GM21390 (cell line): ENCODE measurements at regions not wholly inside any gene's neighbourhood (a gene's known extent, or its start where the extent isn't known, plus 50 kb on each side); places are given as distances from the start of the nearest gene placed in this dataset.
A peak's percentile ranks its signal among the peaks of the same experiment; 100 is the strongest.

Source experiments
- ATAC-seq: cut with Tn5 transposase; IDR thresholded peaks from one replicate; pipeline ENCODE4 v1.9.1; 2021; ENCODE audit not compliant: unreplicated experiment

DNA sequence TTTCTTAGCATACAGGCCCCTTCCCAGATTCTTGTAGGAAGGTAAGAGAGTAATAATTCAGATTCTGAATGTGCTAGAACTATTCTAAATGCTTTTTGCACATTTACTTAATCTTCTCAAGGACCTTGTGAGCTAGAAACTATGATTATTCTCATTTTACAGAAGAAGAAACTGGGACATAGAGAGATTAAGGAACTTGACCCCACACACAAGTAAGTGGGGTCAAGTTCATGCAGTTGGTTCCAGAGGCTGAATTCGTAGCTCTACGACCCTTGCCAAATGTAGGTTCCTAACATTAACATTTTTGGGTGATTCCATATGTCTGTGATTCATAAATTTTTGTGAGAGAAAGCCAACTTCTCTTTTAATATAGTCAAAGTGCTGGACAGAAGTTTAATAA, 238.1 kb downstream of the LACC1 start:
- no peak for ATAC-seq

DNA sequence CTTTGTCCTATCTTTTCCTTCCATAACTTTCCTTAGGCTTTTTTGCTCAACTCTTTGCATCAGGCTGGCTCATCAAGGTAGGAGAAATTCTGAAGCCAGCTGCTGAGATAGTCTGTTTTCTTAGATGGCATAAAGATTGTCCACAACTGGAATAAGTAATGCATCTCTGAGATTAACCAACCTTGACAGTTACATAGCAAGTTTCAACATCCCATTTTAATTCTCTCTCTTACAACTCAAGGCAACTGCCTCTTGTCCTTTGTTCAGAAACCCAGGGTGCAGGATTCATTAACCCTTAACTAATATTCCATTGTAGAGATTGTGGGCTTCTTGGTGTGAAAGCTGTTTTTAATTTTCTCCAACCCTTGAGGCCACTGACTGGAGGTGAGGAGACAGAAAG, 239.2 kb downstream of the LACC1 start:
- no peak for ATAC-seq

- no peak for ATAC-seq
Observed at GRCh38 chr13:44120043-44120442, 240.3 kb downstream of the LACC1 start.

DNA sequence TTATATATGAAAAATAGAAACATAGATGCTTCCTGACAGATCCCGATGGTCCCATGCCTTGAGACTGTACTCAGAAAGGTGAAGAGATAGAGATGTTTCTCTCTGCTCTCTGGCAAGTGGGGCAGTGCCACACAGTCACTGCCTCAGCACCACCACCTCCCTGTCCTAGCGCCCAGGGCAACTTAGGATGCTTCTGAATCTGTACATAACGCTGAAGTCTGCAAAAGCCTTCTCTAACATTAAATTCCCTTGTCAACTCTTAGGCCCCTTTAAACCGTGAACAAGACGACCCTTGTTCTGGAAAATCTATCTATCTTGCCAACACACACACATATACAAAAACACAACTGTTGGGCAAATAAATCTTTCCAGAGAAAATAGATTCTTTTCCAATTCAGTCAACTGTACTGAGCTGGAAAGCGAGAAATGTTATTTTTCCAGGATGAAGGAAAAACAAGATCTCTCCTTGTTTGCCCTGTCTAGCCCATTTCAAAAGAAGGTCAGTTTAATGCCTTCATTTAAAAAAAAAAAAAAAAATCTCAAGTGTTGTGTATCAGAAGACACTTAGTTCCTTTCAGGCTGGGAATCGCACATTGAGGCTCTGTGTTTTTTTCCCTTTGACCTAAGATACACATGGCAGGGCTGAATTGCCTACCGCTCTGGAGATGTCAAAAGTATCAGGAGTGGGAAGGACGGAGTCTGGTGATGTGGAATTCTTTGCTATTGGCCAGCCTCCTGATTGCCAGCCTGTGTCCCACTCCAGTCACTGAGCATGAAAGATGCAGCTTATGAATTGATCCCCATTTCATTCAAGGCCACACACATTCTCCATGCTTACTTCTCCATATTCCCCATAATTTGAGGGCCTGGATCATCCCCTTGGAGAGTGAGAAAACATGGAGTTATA, 241.4 kb downstream of the LACC1 start:
- ATAC-seq: no peak

DNA sequence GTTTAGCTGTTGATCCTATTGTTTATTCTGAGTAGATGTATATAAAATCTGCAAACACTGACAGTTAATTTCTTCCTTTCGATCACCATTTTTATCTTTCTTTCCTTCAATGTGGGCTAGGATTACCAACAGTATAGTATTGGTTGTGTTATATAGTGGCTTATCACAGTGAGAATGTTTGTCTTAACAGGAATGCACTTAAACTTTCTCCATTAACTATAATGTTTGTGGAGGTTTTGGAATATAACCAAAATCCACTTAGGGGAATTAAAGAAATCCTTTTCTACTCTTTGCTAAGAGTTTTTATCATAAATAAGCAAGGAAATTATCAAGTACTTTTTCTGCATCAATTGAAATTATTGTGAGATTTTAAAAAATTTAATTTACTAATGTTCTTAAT, 244.6 kb downstream of the LACC1 start:
- ATAC-seq: no peak

DNA sequence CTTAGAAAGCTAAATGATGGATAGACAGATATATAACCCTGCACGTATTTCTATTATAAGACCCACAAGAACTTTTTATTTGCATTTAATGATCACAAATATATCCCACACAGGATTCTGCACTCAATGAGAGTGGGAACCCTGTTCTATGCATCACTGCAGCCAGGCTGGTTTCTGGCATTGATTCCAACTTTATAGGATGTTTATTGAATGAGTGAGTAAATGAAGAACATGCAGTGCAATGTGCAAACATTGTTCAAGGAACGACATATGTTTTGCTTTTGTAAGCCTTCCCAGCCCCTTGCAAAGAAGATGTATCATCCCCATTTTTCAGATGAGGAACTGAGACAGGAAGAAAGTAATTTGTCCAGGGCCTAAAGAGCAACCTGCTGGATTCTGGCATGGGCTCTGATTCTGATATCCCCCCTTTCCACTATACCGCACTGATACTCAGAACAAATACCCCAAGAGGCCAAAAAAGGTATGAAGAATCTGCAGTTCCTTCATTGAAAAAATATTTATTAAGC, 246.3 kb downstream of the LACC1 start:
- ATAC-seq: no peak

DNA sequence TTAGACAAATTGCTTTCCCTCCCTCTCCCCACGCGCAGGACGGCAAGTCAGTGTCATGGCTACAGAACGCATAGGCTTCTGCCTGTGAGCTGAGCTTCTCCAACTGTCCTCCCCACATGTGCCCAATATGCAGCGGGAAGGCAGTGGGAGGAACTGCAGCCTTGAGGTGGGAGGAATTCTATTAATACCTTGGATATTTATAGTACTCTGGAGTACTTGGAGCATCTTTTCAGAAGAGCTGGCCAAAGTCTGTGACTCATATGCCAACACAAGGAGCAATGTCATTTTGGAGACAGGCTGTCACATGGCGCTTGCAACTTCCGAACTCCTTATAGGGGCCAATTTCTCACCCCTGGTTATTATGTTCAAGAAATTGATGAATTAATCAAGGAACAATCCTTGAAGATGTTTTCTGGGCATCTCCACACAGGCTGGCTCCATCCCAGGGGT, 245.0 kb upstream of the SERP2 start:
- ATAC-seq: no peak

DNA sequence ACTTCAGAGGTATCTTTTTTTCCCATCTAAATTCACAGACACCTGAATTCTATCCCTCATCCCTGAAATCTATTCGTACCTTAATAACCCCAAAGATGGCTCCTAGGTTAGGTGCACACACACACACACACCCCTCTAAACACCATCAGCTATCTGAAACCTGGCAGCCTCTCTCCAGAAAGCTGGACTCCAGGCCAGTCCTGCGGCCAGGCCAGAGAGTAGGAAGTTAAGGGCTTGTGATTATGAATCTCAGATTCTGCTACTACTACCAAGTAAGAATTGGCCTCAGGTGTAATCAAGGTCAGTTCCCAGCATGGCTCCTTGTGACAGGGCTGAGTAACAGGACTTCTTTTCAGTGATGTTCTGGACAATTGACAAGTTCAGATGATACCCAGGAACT, 244.2 kb upstream of the SERP2 start:
- no peak for ATAC-seq

DNA sequence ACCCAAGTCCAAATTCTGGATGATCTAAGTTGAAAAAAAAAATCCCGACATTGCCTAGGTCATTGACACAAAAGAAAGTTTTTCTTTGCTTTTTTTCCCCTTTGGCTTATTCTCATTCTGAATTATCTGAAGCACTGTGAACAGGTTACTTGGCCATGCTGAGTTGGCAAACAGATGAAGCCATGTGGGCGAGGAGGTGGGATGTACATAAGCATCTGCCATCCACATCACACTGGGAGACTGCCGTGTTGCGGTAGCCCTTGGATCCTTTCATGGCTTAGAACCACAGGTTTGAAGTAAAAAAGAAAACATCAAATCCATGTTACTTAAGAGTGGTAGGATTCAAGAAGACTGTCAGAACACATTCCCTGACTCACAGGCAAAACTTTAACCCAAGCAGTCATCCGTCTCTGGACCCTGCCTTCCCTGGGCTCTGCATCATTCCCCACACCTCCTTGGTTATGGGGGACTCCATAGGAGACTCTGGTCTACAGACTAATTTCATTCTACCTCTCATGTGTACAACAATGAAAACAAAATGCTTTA, 242.5 kb upstream of the SERP2 start:
- no peak for ATAC-seq

- ATAC-seq: no peak
Observed at GRCh38 chr13:44132710-44133109, 240.9 kb upstream of the SERP2 start.

DNA sequence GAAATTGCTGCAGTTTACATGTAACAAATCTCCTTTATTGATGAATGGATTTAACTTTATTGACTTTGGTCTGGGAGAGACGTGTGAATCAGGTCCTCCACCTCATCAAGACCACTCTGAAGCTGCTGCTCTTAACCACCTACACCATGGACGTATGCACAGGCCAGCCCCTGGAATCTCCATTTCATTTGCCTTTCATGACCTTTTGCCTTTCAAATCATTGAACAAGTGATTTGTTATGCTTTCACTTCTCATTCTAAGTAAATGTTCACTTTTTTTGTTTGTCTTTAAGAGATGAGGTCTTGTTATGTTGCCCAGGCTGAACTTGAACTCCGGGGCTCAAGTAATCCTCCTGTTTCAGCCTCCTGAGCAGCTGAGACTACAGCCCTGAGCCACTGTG, 240.0 kb upstream of the SERP2 start:
- no peak for ATAC-seq

DNA sequence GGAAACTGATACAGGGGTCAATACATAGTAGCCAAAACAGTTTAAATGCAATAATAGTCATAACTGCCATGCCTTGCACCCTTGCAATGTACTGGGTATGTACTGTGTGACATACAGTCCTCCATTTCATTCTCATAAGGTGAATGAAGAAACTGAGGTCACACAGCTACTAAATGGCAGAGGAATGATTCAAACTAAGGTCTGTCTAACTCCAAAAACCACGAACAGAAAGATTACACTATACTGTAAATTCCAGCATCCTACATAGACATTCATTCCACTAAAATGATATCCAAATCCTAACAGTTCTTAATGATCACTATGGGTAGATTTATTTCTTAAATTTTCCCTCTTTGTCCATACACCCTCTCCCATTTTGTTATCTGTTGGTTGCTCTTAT, 238.1 kb upstream of the SERP2 start:
- ATAC-seq: no peak

- ATAC-seq: no peak
Observed at GRCh38 chr13:44136696-44137268, 236.8 kb upstream of the SERP2 start.

DNA sequence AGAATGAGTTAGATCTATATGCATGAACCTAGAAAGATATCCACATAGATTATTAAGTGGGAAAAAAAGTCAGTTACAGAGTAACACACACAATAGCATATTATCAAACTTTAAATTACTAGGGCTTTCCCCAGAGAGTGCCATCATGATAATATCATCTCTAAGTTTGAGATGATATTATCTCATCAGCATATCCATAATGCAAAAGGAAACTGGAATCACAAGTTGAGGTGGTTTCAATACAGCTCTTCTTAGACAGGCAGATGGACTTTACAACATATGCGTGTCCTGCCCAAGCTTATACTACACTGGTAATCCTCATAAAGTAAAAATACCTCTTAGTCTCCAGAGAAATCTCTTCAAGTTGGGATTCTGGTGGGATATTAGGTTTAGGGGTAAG, 236.2 kb upstream of the SERP2 start:
- ATAC-seq: no peak

- ATAC-seq: no peak
Observed at GRCh38 chr13:44140146-44140545, 233.5 kb upstream of the SERP2 start.

DNA sequence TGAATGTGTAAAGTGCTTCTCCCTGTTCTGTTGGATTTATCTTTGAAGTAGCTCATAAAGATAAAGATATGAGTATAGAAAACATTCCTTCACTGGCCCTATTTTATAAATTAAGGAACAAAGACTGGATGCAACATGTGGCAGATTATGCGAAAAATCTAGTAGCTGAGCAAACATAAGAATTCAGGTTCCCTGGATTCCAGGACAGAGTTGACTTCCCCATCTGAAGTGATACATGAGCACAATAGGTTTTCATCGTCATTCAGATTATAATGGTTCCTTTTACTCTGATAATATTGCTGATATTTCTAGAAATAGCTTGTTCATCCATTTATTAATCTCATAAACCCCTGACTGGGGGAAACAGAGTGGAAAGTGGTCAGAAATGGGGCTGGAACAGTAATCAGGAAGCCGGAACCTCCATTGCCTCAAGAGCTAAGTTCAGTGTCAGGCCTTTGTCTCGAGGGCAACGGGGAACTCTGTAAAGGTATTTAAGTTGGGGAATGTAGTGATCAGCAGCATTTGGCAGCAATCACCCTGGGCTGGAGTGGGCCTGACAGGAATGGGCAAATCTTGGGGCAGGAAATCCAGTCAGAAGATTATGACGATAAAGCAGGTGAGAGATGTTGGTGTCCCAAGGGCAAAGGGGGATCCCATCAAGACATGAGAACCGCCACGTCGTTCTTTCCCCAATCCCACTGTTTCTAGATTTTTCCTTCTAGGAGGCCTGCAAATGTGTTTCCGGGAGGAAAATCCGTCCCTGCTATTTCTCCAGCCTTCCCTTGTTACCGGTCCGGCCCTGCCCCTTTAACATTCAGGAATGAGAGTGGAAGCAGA, 232.5 kb upstream of the SERP2 start:
- ATAC-seq: no peak

DNA sequence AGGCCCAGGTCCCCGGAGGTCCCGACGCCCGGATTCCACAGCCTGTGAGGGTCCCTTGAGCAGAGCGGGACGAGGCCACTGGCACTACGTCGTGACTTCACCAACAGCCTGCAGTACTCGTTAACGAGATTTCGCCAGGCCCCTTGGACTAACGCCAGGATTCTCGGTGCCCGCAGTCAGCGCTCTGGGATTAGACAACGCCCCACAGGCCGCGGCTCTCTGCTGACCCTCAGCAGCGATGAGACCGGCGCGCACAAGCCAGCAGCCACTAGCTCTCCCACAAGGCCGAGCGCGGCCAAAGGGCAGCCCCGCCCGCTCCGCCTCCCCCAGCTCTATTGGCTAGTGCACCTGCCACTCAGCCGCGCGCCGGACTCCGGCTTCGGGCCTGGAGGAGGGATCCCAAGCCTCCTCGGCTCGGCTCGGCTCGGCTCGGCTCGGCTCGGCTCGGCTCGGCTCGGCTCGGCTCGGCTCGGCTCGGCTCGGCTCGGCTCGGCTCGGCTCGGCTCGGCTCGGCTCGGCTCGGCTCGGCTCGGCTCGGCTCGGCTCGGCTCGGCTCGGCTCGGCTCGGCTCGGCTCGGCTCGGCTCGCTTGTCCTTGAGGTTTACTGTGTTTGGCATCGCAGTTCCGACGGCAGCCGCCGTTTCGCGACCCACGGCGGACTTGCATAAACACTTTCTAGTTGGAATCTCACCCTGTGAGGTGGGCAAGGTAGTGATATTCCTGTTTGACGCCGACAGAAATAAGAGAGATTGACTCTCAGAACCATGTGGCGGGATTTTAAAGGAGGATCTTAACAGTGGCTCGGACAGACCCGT, 231.7 kb upstream of the SERP2 start:
- ATAC-seq: peak; percentile 100

- ATAC-seq: no peak
Observed at GRCh38 chr13:44142540-44142867, 231.1 kb upstream of the SERP2 start.

- no peak for ATAC-seq
Observed at GRCh38 chr13:44142941-44143665, 230.5 kb upstream of the SERP2 start.

DNA sequence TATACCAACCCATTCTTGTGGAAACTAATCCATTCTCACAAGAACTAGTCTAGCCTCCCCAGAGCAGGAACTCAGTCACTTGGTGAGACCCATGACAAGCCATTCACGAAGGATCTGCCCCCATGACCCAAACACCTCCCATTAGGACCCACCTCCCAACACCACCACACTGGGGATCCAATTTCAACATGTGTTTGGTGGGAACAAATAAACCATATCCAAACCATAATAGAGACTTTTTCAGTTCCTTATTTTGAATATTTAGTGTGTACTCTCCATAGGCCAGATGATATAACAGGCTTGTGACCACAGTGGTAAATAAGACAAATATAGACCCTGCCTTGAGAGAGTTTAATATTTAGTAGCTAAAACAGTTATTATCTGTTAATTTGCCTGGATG, 227.5 kb upstream of the SERP2 start:
- ATAC-seq: no peak
